Activated T-helper 2 cell treated with anti-CD3 and anti-CD28 coated beads, Interferon-gamma antibody, Interleukin-2, Interleukin-4, amounts not matched to agents 10 μg/mL and 5 μg/mL and 100 μg/mL, durations not matched to agents 14 hours and 24 hours and 36 hours (primary cell): ENCODE measurements at regions not wholly inside any gene's neighbourhood (a gene's known extent, or its start where the extent isn't known, plus 50 kb on each side); places are given as distances from the start of the nearest gene placed in this dataset.
"Not testable (repeated sequence)": the region's sequence is repeated elsewhere in the genome, so short reads cannot be mapped to it uniquely, and the experiment has no call there.

ENCODE experiments used
- DNase-seq: peaks from one replicate; pipeline ENCODE4 v3.0.0; 2021; ENCODE audit warnings: low spot score
- H3K27ac Mint-ChIP-seq: one replicate; pipeline ENCODE4 v1.8.0; 2021; ENCODE audit warnings: mixed read lengths
- H3K27me3 Mint-ChIP-seq: one replicate; pipeline ENCODE4 v1.8.0; 2021; ENCODE audit warnings: low read depth, mixed read lengths
- H3K36me3 Mint-ChIP-seq: one replicate; pipeline ENCODE4 v1.8.0; 2021; ENCODE audit warnings: low read depth, mixed read lengths
- H3K4me1 Mint-ChIP-seq: one replicate; pipeline ENCODE4 v1.8.0; 2021; ENCODE audit warnings: low read depth, mixed read lengths
- H3K4me3 Mint-ChIP-seq: one replicate; pipeline ENCODE4 v1.8.0; 2021; ENCODE audit warnings: low read depth, mild to moderate bottlenecking, moderate library complexity, mixed read lengths
- H3K9me3 Mint-ChIP-seq: one replicate; pipeline ENCODE4 v1.8.0; 2021; ENCODE audit warnings: mixed read lengths
- intact Hi-C: fragments of 100-400 bp; cut with micrococcal nuclease; formaldehyde crosslinking; loops from one replicate; pipeline ENCODE4 v1.15.1; 2023

- no peak for DNase-seq
- intact Hi-C loops = no loop called here
- H3K27me3 Mint-ChIP-seq = no peaks in the 10 kb centered on the region
- H3K4me3 Mint-ChIP-seq = no peak overlapping the region
- no peak overlapping the region for H3K27ac Mint-ChIP-seq
- H3K9me3 Mint-ChIP-seq = no peaks in the 10 kb centered on the region
- H3K36me3 Mint-ChIP-seq = no peaks in the 10 kb centered on the region
- H3K4me1 Mint-ChIP-seq = no peaks in the 10 kb centered on the region
Measured at GRCh38 chr2:187187519-187187918, 260.5 kb downstream of the CALCRL start.

DNA sequence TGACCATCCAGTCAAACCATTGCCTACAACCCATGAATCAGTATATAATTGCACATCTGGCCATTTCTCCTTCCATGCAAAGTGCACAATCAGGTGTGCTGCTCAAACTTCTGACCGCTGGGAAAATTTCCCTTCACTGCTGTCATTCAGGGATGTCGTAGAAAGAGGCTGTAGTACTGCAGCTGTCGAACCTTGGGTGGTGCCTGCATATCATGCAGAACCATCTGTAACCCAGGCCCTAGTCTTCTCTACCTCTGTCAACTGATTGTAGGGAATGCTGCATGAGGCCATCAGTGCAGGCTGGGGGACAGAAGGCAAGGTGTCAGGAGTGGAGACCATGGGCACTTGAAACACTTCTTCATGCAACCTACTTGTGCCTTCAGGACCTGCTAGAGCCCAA lies 267.5 kb downstream of the CALCRL start:
- no peak overlapping the region for H3K4me3 Mint-ChIP-seq
- no peaks in the 10 kb centered on the region for H3K4me1 Mint-ChIP-seq
- DNase-seq = no peak
- no peak overlapping the region for H3K27ac Mint-ChIP-seq
- H3K9me3 Mint-ChIP-seq = no peaks in the 10 kb centered on the region
- H3K36me3 Mint-ChIP-seq = no peaks in the 10 kb centered on the region
- intact Hi-C loops = no loop called here
- no peaks in the 10 kb centered on the region for H3K27me3 Mint-ChIP-seq

- H3K4me1 Mint-ChIP-seq, H3K36me3 Mint-ChIP-seq, H3K4me3 Mint-ChIP-seq, H3K27me3 Mint-ChIP-seq, H3K27ac Mint-ChIP-seq, DNase-seq, H3K9me3 Mint-ChIP-seq: not testable (repeated sequence)
- intact Hi-C loops = loop anchor here (10.0 kb wide), 1 partner anchor 276 kb away; no protein-coding TSS in a partner anchor
Measured at GRCh38 chr2:187178876-187179275, 269.2 kb downstream of the CALCRL start.

- DNase-seq = no peak
- H3K27me3 Mint-ChIP-seq = no peaks in the 10 kb centered on the region
- intact Hi-C loops = loop anchor here (10.0 kb wide), 1 partner anchor 278 kb away; no protein-coding TSS in a partner anchor
- no peak overlapping the region for H3K4me3 Mint-ChIP-seq
- H3K36me3 Mint-ChIP-seq = no peaks in the 10 kb centered on the region
- H3K9me3 Mint-ChIP-seq = no peaks in the 10 kb centered on the region
- H3K27ac Mint-ChIP-seq = no peak overlapping the region
- no peaks in the 10 kb centered on the region for H3K4me1 Mint-ChIP-seq
Measured at GRCh38 chr2:187177253-187177652, 270.8 kb downstream of the CALCRL start.

GRCh38 chr2:187174582-187174981 lies 273.5 kb downstream of the CALCRL start:
- intact Hi-C loops = loop anchor here (10.0 kb wide), 1 partner anchor 280 kb away; no protein-coding TSS in a partner anchor

DNA sequence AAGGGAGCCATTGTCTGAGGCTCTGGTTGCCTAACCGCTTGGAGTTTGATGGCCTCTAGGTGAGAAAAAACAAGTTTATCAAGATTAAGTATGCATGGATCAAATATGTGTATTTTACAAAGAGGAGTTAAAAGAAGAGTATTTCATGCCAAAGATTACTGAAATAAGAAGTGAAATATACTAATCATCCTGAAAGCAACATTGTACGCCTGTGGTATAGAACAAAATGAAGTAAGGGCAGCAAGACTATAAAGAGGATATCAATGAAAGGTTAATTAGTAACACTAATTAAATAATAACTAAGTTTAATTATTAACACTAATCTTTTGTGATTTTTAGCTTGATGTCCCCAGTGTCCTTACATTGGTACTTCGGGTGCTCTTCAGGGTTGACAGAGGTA lies 276.7 kb downstream of the CALCRL start:
- no peak overlapping the region for H3K27ac Mint-ChIP-seq
- intact Hi-C loops = loop anchor here (10.0 kb wide), 1 partner anchor 283 kb away; no protein-coding TSS in a partner anchor
- H3K4me1 Mint-ChIP-seq = peaks cover 2% of the 10 kb centered on the region
- no peaks in the 10 kb centered on the region for H3K9me3 Mint-ChIP-seq
- H3K4me3 Mint-ChIP-seq = no peak overlapping the region
- H3K27me3 Mint-ChIP-seq = no peaks in the 10 kb centered on the region
- no peak for DNase-seq
- no peaks in the 10 kb centered on the region for H3K36me3 Mint-ChIP-seq

More at GRCh38 chr2:187174582-187174981, 273.5 kb downstream of the CALCRL start:
- Mint-ChIP-seq H3K27ac (no peak overlapping the region), H3K4me3 (no peak overlapping the region), H3K27me3 (no peaks in the 10 kb centered on the region), H3K4me1 (no peaks in the 10 kb centered on the region), H3K9me3 (no peaks in the 10 kb centered on the region), H3K36me3 (no peaks in the 10 kb centered on the region)
- DNase-seq = no peak

- H3K36me3 Mint-ChIP-seq = no peaks in the 10 kb centered on the region
- H3K27ac Mint-ChIP-seq = no peak overlapping the region
- peaks cover 2% of the 10 kb centered on the region for H3K4me1 Mint-ChIP-seq
- intact Hi-C loops = loop anchor here (10.0 kb wide), 1 partner anchor 285 kb away; no protein-coding TSS in a partner anchor
- H3K4me3 Mint-ChIP-seq = no peak overlapping the region
- DNase-seq = no peak
- H3K9me3 Mint-ChIP-seq = no peaks in the 10 kb centered on the region
- no peaks in the 10 kb centered on the region for H3K27me3 Mint-ChIP-seq
Measured at GRCh38 chr2:187169864-187170263, 278.2 kb downstream of the CALCRL start.

- intact Hi-C loops = no loop called here
- Mint-ChIP-seq H3K27me3 (no peaks in the 10 kb centered on the region), H3K4me3 (no peak overlapping the region), H3K9me3 (no peaks in the 10 kb centered on the region), H3K36me3 (no peaks in the 10 kb centered on the region), H3K27ac (no peak overlapping the region), H3K4me1 (peaks cover 2% of the 10 kb centered on the region)
- no peak for DNase-seq
Measured at GRCh38 chr2:187168720-187169713, 279.0 kb downstream of the CALCRL start.

GRCh38 chr2:187167491-187167890 lies 280.6 kb downstream of the CALCRL start:
- H3K4me1 Mint-ChIP-seq = peaks cover 2% of the 10 kb centered on the region
- intact Hi-C loops = no loop called here
- H3K4me3 Mint-ChIP-seq = no peak overlapping the region
- H3K27ac Mint-ChIP-seq = no peak overlapping the region
- no peaks in the 10 kb centered on the region for H3K27me3 Mint-ChIP-seq
- H3K36me3 Mint-ChIP-seq = no peaks in the 10 kb centered on the region
- H3K9me3 Mint-ChIP-seq = no peaks in the 10 kb centered on the region
- no peak for DNase-seq

DNA sequence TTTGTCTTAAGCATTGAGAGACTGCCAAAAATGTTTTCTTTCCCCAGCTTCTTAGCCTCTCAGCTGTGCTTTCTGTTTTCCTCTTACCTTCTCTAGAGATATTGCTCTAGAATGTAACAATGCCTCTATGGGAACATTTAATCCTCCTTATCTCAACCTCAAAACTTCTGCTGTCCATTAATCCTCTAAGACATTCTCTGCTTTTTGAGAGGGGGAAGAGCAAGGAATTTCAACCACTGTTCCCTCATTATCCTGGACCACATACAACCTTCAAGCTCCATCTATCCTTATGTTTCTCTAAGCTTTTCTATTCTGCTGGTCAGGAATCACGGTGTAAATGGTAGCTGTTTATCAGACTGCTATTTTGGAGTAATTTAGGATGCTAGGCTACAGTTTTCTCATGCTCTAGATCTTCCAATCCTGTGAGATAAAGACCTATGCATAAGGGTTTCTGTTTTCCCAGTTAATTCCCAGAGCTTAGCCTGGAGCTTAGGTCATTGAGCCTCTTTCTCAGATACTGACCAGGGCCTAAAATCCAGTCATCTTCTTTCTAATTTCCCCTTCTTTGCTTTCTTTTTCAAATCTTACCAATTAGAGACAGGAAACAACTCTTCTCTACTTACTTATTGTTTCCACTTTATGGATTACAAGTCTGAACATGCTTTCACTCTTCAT lies 282.0 kb downstream of the CALCRL start:
- Mint-ChIP-seq H3K27me3 (no peaks in the 10 kb centered on the region), H3K27ac (no peak overlapping the region), H3K36me3 (no peaks in the 10 kb centered on the region), H3K9me3 (no peaks in the 10 kb centered on the region), H3K4me1 (peaks cover 2% of the 10 kb centered on the region), H3K4me3 (no peak overlapping the region)
- intact Hi-C loops = no loop called here
- DNase-seq = no peak

DNA sequence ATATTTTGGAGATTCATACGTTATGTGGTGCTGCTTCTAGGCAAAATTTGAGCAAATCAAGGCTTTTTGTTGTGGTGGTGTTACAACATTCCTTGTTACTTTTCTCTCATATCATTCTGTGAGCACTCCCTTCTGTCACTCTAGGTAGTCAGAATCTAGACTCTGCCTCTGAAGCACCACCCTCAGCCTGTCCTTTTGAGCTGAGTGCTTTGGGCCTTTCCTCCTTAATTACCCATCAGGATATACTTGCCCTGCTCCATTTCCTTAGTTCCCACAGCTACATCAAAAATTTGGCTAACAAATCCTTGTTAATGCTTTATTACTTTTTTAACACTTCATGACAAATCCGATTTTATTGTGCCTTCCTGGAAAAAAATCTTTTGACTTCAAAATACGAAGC lies 289.6 kb downstream of the CALCRL start:
- intact Hi-C loops = no loop called here
- H3K27me3 Mint-ChIP-seq = no peaks in the 10 kb centered on the region
- peaks cover 12% of the 10 kb centered on the region for H3K9me3 Mint-ChIP-seq
- no peak overlapping the region for H3K27ac Mint-ChIP-seq
- no peaks in the 10 kb centered on the region for H3K4me1 Mint-ChIP-seq
- no peaks in the 10 kb centered on the region for H3K36me3 Mint-ChIP-seq
- H3K4me3 Mint-ChIP-seq = no peak overlapping the region
- no peak for DNase-seq

GRCh38 chr2:187157046-187157445 lies 291.0 kb downstream of the CALCRL start:
- Mint-ChIP-seq H3K4me3 (no peak overlapping the region), H3K36me3 (no peaks in the 10 kb centered on the region), H3K9me3 (peaks cover 12% of the 10 kb centered on the region), H3K4me1 (no peaks in the 10 kb centered on the region), H3K27ac (no peak overlapping the region), H3K27me3 (no peaks in the 10 kb centered on the region)
- no peak for DNase-seq
- intact Hi-C loops = no loop called here

- no peak for DNase-seq
- Mint-ChIP-seq H3K36me3 (no peaks in the 10 kb centered on the region), H3K9me3 (peaks cover 12% of the 10 kb centered on the region), H3K27ac (no peak overlapping the region), H3K4me1 (no peaks in the 10 kb centered on the region), H3K4me3 (no peak overlapping the region), H3K27me3 (no peaks in the 10 kb centered on the region)
- intact Hi-C loops = no loop called here
Measured at GRCh38 chr2:187155476-187155875, 292.6 kb downstream of the CALCRL start.
